GM23338 (cell line): ENCODE measurements at regions not wholly inside any gene's neighbourhood (a gene's known extent, or its start where the extent isn't known, plus 50 kb on each side); places are given as distances from the start of the nearest gene placed in this dataset.

Experiments used
- ATAC-seq: fragments of 200-7000 bp; cut with Tn5 transposase; 3 replicates; pipeline ENCODE4 v1.9.1; 2020
- DNase-seq: peaks from one replicate; pipeline ENCODE4 v3.0.0-alpha.2; 2015; ENCODE audit warnings: low spot score
- H2AFZ ChIP-seq: fragments of 200-600 bp; sonication (generic); 2 replicates; pipeline ENCODE4 v1.8.0; 2016; ENCODE audit warnings: antibody characterized with exemption, mild to moderate bottlenecking, moderate library complexity
- H3F3A ChIP-seq: fragments of 200-600 bp; sonication (generic); replicated peaks from 2 replicates; pipeline ENCODE4 v1.8.0; 2017; ENCODE audit warnings: antibody characterized with exemption, mixed run types, low read depth
- H3K27ac ChIP-seq: fragments of 200-600 bp; sonication (generic); 2 replicates; pipeline ENCODE4 v1.6.1; 2016; ENCODE audit warnings: low read depth
- H3K27me3 ChIP-seq: fragments of 200-600 bp; sonication (generic); 2 replicates; pipeline ENCODE4 v1.8.0; 2016; ENCODE audit warnings: mild to moderate bottlenecking, mixed run types, moderate library complexity; ENCODE audit not compliant: insufficient read depth
- H3K36me3 ChIP-seq: fragments of 200-600 bp; sonication (generic); 2 replicates; pipeline ENCODE4 v1.8.0; 2016; ENCODE audit warnings: mild to moderate bottlenecking; ENCODE audit not compliant: insufficient read depth
- H3K4me1 ChIP-seq: fragments of 200-600 bp; sonication (generic); 2 replicates; pipeline ENCODE4 v1.8.0; 2016; ENCODE audit warnings: mild to moderate bottlenecking, moderate library complexity; ENCODE audit not compliant: insufficient read depth
- H3K4me2 ChIP-seq: fragments of 200-600 bp; sonication (generic); 2 replicates; pipeline ENCODE4 v1.7.1; 2017; ENCODE audit warnings: mixed run types
- H3K4me3 ChIP-seq: fragments of 200-600 bp; sonication (generic); 2 replicates; pipeline ENCODE4 v1.6.1; 2016; ENCODE audit warnings: mixed run types
- H3K79me2 ChIP-seq: fragments of 200-600 bp; sonication (generic); replicated peaks from 2 replicates; pipeline ENCODE4 v1.8.0; 2017; ENCODE audit warnings: mild to moderate bottlenecking; ENCODE audit not compliant: insufficient read depth
- H3K9me2 ChIP-seq: fragments of 200-600 bp; sonication (generic); 2 replicates; pipeline ENCODE4 v1.8.0; 2017; ENCODE audit not compliant: insufficient read depth
- H4K20me1 ChIP-seq: fragments of 200-600 bp; sonication (generic); replicated peaks from 2 replicates; pipeline ENCODE4 v1.8.0; 2017; ENCODE audit warnings: mild to moderate bottlenecking; ENCODE audit not compliant: insufficient read depth
- H3K27ac Mint-ChIP-seq: 2 replicates; pipeline ENCODE4 v1.8.0; 2020; ENCODE audit warnings: inconsistent platforms, mild to moderate bottlenecking, moderate library complexity, mixed read lengths
- H3K27me3 Mint-ChIP-seq: 3 replicates; pipeline ENCODE4 v1.8.0; 2022; ENCODE audit warnings: low read depth, mild to moderate bottlenecking, moderate library complexity, mixed read lengths, inconsistent platforms; ENCODE audit not compliant: insufficient read depth, poor library complexity
- H3K36me3 Mint-ChIP-seq: 3 replicates; pipeline ENCODE4 v1.8.0; 2021; ENCODE audit warnings: low read depth, mild to moderate bottlenecking, inconsistent platforms, moderate library complexity, mixed read lengths
- H3K4me1 Mint-ChIP-seq: 3 replicates; pipeline ENCODE4 v1.8.0; 2020; ENCODE audit warnings: mild to moderate bottlenecking, inconsistent platforms, mixed read lengths
- H3K4me3 Mint-ChIP-seq: 3 replicates; pipeline ENCODE4 v1.8.0; 2021; ENCODE audit warnings: moderate library complexity, mild to moderate bottlenecking, inconsistent platforms, mixed read lengths
- H3K9me3 Mint-ChIP-seq: 3 replicates; pipeline ENCODE4 v1.8.0; 2020; ENCODE audit warnings: moderate library complexity, mild to moderate bottlenecking, inconsistent platforms, mixed read lengths
- CREB1 ChIP-seq: fragments of 250-450 bp; sonication (Bioruptor Pico); IDR thresholded peaks from 2 replicates; pipeline ENCODE4 v1.5.0; 2020; ENCODE audit warnings: low read depth, mild to moderate bottlenecking, moderate library complexity
- EZH2 ChIP-seq: fragments of 200-600 bp; sonication (generic); IDR thresholded peaks from one replicate; pipeline ENCODE4 v1.8.0; 2017; ENCODE audit warnings: antibody characterized with exemption, mild to moderate bottlenecking, low read depth; ENCODE audit not compliant: unreplicated experiment
- EZH2phosphoT487 ChIP-seq: fragments of 200-600 bp; sonication (generic); IDR thresholded peaks from one replicate; pipeline ENCODE4 v1.8.1; 2018; ENCODE audit warnings: antibody characterized with exemption; ENCODE audit not compliant: unreplicated experiment
- JUNB ChIP-seq: IDR thresholded peaks from one replicate; pipeline ENCODE4 v1.6.1; 2016; ENCODE audit warnings: antibody characterized with exemption; ENCODE audit not compliant: unreplicated experiment
- NANOG ChIP-seq: IDR thresholded peaks from 2 replicates; pipeline ENCODE4 v1.6.1; 2016; ENCODE audit warnings: antibody characterized with exemption, borderline replicate concordance
- POLR2AphosphoS5 ChIP-seq: IDR thresholded peaks from 2 replicates; pipeline ENCODE4 v1.6.1; 2016; ENCODE audit warnings: antibody characterized with exemption, low read depth
- STAT1 ChIP-seq: IDR thresholded peaks from one replicate; pipeline ENCODE4 v1.6.1; 2016; ENCODE audit warnings: antibody characterized with exemption; ENCODE audit not compliant: unreplicated experiment
- ZNF114 ChIP-seq: fragments of 250-450 bp; sonication (Bioruptor Pico); IDR thresholded peaks from 2 replicates; pipeline ENCODE4 v1.5.0; 2020; ENCODE audit warnings: mild to moderate bottlenecking, moderate library complexity
- ZNF331 ChIP-seq: fragments of 250-450 bp; sonication (Bioruptor Pico); IDR thresholded peaks from 2 replicates; pipeline ENCODE4 v1.5.0; 2020; ENCODE audit warnings: low read depth, mild to moderate bottlenecking, moderate library complexity
- TF ChIP-seq, protein P1 (sequence below), 2 experiments: fragments of 200-600 bp in 1 of 2; sonication (generic) in 1 of 2; conservative IDR thresholded peaks; 2 replicates each; pipeline versions ENCODE4 v1.5.1 to v1.6.1; 2016 to 2017; ENCODE audit warnings: antibody characterized with exemption in 2 of 2, low read depth in 2 of 2, mild to moderate bottlenecking in 2 of 2, moderate library complexity in 1 of 2
- TF ChIP-seq, protein P2 (sequence below): IDR thresholded peaks from one replicate; pipeline ENCODE4 v1.6.1; 2018; ENCODE audit warnings: antibody characterized with exemption; ENCODE audit not compliant: unreplicated experiment
- TF ChIP-seq, protein P3 (sequence below): IDR thresholded peaks from 2 replicates; pipeline ENCODE4 v1.6.1; 2016; ENCODE audit warnings: antibody characterized with exemption

DNA sequence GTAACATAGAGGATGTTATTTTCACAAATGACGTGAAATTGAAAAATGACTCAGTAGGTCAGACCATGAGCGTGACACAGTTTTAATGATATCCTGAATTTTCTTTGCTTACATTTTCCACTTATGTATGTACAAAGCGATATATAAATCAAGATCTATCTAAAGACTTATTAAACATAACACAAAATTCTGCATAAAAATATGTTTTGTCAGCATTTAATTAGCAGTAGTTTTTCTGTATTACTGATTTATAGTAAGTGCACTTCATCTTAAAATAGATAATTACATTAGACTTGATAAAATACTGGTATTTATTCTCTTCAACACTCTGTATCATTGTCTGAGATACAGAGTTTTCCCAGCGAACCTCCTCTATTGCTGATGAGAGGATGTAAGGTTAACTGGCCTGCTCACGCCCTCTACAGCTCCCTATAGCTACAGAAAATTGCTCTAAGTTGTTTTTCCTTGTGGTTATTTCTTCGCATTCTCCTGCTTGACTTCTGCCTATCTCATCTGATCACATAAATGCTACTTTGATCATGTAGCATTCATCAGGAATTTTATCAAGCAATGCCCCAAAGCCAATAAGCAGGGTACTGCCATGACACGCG is 548.8 kb upstream of the REG3G start:
- no peaks in the 10 kb centered on the region for H3K27me3 Mint-ChIP-seq
- no peaks in the 10 kb centered on the region for H3F3A ChIP-seq
- H3K4me1 ChIP-seq = no peaks in the 10 kb centered on the region
- H3K4me2 ChIP-seq = no peak overlapping the region
- H3K9me2 ChIP-seq = no peaks in the 10 kb centered on the region
- H3K9me3 Mint-ChIP-seq = no peaks in the 10 kb centered on the region; the same call in 2 of the 3 replicates
- no peak overlapping the region for H3K4me3 Mint-ChIP-seq
- no peak overlapping the region for H3K4me3 ChIP-seq
- ATAC-seq (no peak), DNase-seq (peak; percentile 10)
- no peaks in the 10 kb centered on the region for H4K20me1 ChIP-seq
- H3K27ac Mint-ChIP-seq = no peak overlapping the region
- H3K36me3 Mint-ChIP-seq = no peaks in the 10 kb centered on the region
- H3K4me1 Mint-ChIP-seq = no peaks in the 10 kb centered on the region
- TF ChIP-seq, protein P1, sequence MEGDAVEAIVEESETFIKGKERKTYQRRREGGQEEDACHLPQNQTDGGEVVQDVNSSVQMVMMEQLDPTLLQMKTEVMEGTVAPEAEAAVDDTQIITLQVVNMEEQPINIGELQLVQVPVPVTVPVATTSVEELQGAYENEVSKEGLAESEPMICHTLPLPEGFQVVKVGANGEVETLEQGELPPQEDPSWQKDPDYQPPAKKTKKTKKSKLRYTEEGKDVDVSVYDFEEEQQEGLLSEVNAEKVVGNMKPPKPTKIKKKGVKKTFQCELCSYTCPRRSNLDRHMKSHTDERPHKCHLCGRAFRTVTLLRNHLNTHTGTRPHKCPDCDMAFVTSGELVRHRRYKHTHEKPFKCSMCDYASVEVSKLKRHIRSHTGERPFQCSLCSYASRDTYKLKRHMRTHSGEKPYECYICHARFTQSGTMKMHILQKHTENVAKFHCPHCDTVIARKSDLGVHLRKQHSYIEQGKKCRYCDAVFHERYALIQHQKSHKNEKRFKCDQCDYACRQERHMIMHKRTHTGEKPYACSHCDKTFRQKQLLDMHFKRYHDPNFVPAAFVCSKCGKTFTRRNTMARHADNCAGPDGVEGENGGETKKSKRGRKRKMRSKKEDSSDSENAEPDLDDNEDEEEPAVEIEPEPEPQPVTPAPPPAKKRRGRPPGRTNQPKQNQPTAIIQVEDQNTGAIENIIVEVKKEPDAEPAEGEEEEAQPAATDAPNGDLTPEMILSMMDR (conservative IDR thresholded peaks at IDR 0.05; ENCODE audit: low read depth in 2 of 2) = peak in 1 of 2 experiments; percentile 38; a peak in 3 of 4 replicates
- no peak for TF ChIP-seq ZNF331 (CRISPR knock-in tag)
- no peak overlapping the region for H3K27ac ChIP-seq
- H3K79me2 ChIP-seq = no peaks in the 10 kb centered on the region
- no peaks in the 10 kb centered on the region for H3K36me3 ChIP-seq
- no peaks in the 10 kb centered on the region for H3K27me3 ChIP-seq
- H2AFZ ChIP-seq = no peak overlapping the region

DNA sequence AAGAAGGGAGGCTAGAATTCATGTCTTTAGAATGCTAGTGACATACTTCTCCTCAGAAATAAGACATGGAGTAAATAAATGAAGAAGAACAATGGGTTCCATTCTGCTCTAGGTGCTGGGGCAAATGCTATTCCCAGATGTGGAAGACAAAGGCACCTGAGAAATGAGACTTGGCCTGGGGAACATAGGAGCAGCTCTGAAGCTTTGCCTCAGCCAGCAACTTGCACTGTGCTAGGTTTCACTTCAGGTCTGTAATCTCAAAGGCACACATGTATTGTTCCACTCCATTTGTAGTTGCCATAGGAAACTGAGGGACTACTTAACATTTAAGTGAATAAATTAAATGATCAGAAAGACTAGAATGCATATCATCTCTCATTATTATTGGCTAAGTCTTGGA is 538.9 kb upstream of the REG3G start:
- no peaks in the 10 kb centered on the region for H3K4me1 ChIP-seq
- no peaks in the 10 kb centered on the region for H3K4me1 Mint-ChIP-seq
- H3K36me3 ChIP-seq = no peaks in the 10 kb centered on the region
- no peak overlapping the region for H3K4me3 ChIP-seq
- H3K27ac Mint-ChIP-seq = no peak overlapping the region
- no peak overlapping the region for H3K27ac ChIP-seq
- H3F3A ChIP-seq = no peaks in the 10 kb centered on the region
- no peak; the same call in 2 of the 3 replicates for ATAC-seq
- H4K20me1 ChIP-seq = no peaks in the 10 kb centered on the region
- H3K4me3 Mint-ChIP-seq = no peak overlapping the region
- no peaks in the 10 kb centered on the region for H3K27me3 ChIP-seq
- TF ChIP-seq EZH2 = no peak
- TF ChIP-seq STAT1 = no peak
- no peak for TF ChIP-seq ZNF114
- H2AFZ ChIP-seq = no peak overlapping the region
- H3K4me2 ChIP-seq = no peak overlapping the region
- no peaks in the 10 kb centered on the region for H3K27me3 Mint-ChIP-seq
- H3K9me2 ChIP-seq = no peaks in the 10 kb centered on the region
- no peak for DNase-seq
- no peaks in the 10 kb centered on the region for H3K9me3 Mint-ChIP-seq
- H3K36me3 Mint-ChIP-seq = no peaks in the 10 kb centered on the region
- H3K79me2 ChIP-seq = no peaks in the 10 kb centered on the region

DNA sequence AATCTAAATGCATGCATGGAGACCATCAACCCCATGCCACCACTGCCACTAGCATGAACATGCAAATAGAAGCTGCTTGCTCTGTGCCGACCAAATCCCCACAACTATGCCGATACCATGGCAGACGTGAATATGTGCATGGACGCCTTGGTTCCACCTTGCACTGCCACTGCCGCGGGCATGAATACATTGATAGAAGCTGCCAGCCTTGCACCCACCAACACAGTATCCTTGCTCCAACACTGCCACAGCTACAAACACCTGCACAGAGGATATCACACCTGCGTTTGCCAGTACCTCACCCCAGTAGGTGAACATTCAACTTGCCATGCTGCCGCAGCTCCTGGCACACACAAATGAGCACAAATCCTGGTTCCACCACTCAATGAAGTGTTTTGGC is 527.4 kb upstream of the REG3G start:
- no peak overlapping the region for H2AFZ ChIP-seq
- Mint-ChIP-seq H3K27me3 (no peaks in the 10 kb centered on the region), H3K27ac (no peak overlapping the region), H3K9me3 (peaks cover 11% of the 10 kb centered on the region), H3K4me1 (no peaks in the 10 kb centered on the region), H3K4me3 (no peak overlapping the region), H3K36me3 (peaks cover 2% of the 10 kb centered on the region; the same call in 1 of the 3 replicates)
- H3K27ac ChIP-seq = no peak overlapping the region
- DNase-seq (no peak), ATAC-seq (no peak)
- H3K4me3 ChIP-seq = no peak overlapping the region
- H3K9me2 ChIP-seq = no peaks in the 10 kb centered on the region
- H4K20me1 ChIP-seq = no peaks in the 10 kb centered on the region
- H3F3A ChIP-seq = no peaks in the 10 kb centered on the region
- no peaks in the 10 kb centered on the region for H3K27me3 ChIP-seq
- no peak overlapping the region for H3K4me2 ChIP-seq
- no peaks in the 10 kb centered on the region for H3K79me2 ChIP-seq
- no peaks in the 10 kb centered on the region for H3K36me3 ChIP-seq
- H3K4me1 ChIP-seq = no peaks in the 10 kb centered on the region
- no peak for TF ChIP-seq STAT1
- no peak for TF ChIP-seq JUNB
- TF ChIP-seq, protein P2, sequence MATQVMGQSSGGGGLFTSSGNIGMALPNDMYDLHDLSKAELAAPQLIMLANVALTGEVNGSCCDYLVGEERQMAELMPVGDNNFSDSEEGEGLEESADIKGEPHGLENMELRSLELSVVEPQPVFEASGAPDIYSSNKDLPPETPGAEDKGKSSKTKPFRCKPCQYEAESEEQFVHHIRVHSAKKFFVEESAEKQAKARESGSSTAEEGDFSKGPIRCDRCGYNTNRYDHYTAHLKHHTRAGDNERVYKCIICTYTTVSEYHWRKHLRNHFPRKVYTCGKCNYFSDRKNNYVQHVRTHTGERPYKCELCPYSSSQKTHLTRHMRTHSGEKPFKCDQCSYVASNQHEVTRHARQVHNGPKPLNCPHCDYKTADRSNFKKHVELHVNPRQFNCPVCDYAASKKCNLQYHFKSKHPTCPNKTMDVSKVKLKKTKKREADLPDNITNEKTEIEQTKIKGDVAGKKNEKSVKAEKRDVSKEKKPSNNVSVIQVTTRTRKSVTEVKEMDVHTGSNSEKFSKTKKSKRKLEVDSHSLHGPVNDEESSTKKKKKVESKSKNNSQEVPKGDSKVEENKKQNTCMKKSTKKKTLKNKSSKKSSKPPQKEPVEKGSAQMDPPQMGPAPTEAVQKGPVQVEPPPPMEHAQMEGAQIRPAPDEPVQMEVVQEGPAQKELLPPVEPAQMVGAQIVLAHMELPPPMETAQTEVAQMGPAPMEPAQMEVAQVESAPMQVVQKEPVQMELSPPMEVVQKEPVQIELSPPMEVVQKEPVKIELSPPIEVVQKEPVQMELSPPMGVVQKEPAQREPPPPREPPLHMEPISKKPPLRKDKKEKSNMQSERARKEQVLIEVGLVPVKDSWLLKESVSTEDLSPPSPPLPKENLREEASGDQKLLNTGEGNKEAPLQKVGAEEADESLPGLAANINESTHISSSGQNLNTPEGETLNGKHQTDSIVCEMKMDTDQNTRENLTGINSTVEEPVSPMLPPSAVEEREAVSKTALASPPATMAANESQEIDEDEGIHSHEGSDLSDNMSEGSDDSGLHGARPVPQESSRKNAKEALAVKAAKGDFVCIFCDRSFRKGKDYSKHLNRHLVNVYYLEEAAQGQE = no peak
- TF ChIP-seq ZNF114 = no peak
- TF ChIP-seq, protein P3, sequence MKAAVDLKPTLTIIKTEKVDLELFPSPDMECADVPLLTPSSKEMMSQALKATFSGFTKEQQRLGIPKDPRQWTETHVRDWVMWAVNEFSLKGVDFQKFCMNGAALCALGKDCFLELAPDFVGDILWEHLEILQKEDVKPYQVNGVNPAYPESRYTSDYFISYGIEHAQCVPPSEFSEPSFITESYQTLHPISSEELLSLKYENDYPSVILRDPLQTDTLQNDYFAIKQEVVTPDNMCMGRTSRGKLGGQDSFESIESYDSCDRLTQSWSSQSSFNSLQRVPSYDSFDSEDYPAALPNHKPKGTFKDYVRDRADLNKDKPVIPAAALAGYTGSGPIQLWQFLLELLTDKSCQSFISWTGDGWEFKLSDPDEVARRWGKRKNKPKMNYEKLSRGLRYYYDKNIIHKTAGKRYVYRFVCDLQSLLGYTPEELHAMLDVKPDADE = no peak
- no peak for TF ChIP-seq POLR2AphosphoS5
- TF ChIP-seq NANOG = no peak
- TF ChIP-seq CREB1 = no peak
- TF ChIP-seq EZH2phosphoT487 = no peak
- TF ChIP-seq EZH2 = no peak
